8988T (cell line): ENCODE measurements at regions not wholly inside any gene's neighbourhood (a gene's known extent, or its start where the extent isn't known, plus 50 kb on each side); places are given as distances from the start of the nearest gene placed in this dataset.
"Not testable (repeated sequence)": the region's sequence is repeated elsewhere in the genome, so short reads cannot be mapped to it uniquely, and the experiment has no call there.

Experiments
- DNase-seq: peaks from one replicate; pipeline ENCODE4 v3.0.0; 2011

- DNase-seq = no peak
Observed at GRCh38 chr6:12480379-12480778, 190.2 kb downstream of the EDN1 start.

- no peak for DNase-seq
Observed at GRCh38 chr6:12481292-12481691, 191.1 kb downstream of the EDN1 start.

DNA sequence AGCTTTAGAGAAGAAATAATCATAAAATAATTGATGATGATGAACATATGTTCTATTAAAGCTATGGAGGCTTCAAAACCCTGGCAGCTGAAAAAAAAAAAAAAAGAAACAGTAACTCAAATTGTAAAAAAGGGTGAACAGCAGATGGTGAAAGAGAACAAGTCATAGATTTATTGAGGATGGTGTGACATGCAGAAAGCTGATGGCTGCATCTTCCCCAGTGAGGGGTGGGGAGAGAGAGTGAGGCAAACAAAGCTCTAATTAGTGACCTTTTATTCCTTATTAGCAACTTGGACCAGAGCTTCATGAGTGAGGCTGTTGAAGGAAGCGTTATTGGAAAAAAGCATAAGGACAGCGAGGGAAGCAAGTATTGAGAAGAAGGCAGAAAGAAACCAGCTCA lies 191.7 kb downstream of the EDN1 start:
- DNase-seq = no peak

DNA sequence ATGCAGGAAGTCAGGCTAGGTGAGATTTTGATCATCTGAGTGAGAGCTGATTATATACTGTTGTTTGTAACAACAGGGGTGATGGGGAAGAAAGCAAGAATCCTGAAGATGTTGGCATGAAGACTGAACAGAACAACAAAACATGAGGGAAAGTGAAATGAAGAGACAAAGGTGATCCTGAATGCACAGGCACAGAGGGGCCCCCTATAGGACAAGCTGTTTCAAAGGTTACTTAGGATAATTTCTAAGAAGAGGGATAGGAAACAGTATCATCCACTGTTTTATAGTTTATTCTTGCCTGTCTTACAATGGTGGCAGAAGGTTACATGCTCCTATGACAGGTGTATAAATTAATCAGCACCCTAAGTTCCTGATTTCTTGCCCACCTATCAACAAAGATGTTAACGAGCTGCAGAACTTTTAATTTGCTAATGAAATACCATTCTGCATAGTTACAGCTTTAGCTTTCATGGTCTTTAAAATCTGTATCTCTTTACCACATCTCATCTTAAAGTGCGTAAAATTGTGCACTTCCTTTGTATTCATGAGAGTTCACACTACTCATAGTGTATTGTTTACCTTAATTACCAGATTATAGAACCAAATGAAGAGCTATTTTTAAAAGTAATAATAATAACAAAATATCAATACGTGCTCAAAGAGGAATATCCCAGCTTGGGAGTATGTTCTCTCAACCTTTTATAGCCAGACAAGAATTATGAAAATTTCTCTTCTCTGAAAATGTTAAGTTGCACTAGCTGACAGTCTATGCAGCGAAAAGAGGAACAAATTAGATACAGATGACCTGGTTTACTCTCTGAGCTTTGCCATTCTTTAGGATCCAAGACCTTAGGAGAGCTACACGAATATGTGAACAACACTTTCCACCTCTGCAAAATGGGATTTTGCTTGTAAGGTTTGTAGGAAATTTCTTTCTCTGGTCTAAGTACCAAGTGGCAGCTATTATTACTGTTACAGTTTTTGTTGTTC lies 192.5 kb downstream of the EDN1 start:
- no peak for DNase-seq

DNA sequence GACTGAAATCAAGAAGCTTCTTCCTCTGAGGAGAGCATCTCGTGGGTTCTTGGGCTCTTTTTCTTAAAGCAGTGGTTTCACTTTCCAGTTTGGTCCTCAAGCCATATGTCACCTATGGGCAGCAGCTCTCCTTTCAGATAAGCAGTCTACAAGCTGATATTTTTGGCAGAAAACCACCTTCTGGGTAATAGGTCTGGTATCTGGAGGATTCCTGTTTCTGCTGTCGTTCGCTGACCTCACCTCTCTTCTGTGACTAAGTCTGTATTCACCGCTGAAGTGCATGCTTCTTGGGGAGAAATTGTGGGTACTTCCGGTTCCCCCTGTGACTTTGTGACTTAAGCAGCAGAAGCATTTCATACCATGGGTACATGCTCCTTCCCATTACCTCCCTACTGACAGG lies 193.6 kb downstream of the EDN1 start:
- no peak for DNase-seq

DNA sequence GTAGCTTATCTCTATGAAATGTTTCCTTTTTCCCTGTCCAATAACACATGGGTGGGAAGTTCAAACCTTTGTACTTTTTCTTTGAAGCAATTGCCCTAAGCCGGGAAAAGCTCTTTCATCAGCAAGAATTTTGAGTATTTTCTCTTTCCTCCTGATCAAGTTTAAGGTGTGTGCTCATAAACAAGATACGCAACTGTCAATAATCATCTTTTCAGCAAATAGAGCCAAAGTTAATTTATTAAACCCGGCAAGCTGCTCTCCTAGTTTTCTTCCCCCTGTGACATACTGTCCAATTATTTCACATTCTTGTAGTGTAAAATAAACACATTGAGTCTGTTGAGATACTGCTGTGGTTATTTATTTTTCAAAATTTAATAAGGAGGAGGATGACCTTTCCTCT lies 194.4 kb downstream of the EDN1 start:
- DNase-seq = no peak

DNA sequence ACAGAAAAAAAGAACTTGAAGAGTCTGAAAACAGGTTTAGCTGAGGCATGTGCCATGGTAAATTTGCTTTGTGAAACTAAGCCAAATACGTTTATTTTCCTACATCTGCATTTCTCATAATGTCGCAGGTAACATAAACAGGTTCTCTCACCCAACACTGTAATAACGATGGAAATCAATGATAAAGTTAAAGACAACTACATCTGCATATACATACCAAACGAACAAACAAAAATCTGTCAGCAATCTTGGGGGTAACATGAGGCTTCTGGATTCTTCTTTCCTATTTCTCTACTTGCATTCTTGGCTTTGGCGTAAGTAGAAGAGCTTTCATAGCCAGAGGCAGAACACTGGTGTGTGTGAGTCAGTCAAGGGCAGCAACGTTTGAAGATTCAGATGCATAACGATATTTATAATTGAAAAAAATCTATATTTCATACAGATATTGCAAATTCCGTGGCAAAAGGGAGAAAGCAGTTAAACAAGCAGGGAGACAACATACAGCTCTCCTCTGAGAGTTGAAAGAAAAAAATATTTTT lies 195.1 kb downstream of the EDN1 start:
- DNase-seq = no peak

DNA sequence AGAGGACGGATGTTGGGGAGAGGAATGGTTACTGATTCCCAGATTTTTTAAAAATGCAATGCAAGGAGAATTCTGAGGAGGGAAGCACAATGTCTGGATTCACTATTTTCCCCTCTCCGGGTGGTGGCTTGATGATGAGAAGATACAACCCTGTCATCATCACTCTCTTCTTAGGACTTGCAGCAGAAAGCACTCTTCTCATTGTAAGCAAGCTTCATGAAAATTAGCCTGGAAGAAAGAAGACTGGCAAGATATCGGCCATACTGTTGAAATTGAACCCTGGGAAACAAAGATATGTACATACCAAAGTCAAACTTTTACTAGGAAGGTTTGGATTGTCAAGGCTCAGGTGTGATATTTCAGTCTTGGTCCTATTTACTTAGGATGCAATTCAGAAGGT lies 195.7 kb downstream of the EDN1 start:
- no peak for DNase-seq

DNA sequence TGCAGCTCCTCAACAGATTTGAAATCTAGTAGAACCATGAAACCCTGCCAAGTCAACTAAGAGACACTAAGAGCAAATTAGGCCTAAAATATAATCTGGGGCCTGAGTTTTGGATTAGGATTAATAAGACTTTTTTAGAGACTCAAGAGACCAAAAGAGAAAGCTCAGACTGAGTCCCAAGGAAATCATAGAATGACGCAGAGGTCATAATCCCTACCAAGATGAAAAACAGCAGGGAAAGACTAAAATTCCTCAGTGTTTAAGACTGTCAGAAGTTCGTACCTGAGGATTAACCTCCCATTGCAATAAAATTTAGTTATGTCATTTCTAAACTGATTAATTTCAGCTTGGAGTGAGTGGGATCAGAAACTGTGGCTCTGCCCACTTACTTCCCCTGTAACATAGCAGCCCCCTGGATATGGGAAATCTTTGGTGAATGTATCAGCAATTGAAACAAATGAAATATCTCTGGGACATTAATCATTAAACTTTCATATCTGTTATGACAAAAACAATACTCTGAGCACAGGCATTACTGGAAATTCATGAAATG lies 200.3 kb downstream of the EDN1 start:
- no peak for DNase-seq

DNA sequence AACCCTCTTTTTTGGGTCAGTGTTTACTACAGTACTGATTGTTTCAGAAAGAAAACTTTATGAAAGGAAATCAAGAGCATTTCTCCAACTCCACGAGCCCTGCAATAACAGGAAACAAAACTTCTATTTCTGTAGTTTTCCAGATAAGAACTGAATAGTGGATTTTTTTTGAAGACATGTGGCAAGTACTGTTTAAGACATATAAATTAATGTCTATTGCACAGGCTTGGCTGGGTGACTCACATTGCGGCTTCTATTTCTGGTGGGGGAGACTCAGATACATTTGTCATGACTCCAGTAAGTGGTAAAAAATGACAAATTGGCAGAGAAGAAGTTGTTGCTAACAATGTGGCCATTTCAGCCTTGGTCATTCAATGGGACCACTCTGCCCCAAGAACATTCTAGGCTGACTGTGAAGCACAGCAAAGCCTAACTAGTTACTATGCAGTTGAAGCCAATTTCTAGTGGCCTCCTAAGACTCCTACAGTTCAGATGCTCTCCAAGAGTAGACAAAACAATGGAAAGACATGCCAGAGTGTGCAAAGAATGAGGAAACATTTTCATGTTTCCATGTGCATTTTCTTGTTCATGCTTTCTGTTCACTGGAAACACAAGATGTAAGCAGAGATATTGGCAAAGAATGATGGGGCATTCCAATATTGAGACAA lies 200.9 kb downstream of the EDN1 start:
- no peak for DNase-seq

GRCh38 chr6:12492929-12493328 lies 202.8 kb downstream of the EDN1 start:
- not testable (repeated sequence) for DNase-seq

GRCh38 chr6:12493446-12493845 lies 203.3 kb downstream of the EDN1 start:
- no peak for DNase-seq

DNA sequence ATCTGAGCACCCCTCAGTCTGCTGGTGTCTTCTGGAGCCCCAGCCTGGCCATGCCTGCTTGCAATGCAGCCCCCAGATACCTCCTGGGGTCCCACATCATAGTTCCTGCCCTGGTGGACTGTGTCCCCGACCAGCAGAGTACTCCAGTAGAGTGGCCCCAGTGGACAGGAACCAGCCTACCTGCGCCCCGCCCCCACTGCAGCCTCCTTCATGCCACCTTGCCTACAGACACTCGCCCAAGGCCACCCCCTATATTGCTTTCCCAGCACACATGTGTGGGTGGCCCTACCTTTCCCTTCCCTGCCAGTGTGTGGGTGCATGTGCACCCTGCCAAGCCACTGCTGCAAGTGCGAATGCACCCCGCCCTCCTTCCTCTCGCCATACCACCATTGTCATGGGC lies 204.0 kb downstream of the EDN1 start:
- DNase-seq = no peak

- no peak for DNase-seq
Observed at GRCh38 chr6:12501990-12502389, 211.8 kb downstream of the EDN1 start.

- DNase-seq = no peak
Observed at GRCh38 chr6:12504325-12504966, 212.1 kb upstream of the PHACTR1 start.

GRCh38 chr6:12505486-12505885 lies 211.1 kb upstream of the PHACTR1 start:
- DNase-seq = no peak

DNA sequence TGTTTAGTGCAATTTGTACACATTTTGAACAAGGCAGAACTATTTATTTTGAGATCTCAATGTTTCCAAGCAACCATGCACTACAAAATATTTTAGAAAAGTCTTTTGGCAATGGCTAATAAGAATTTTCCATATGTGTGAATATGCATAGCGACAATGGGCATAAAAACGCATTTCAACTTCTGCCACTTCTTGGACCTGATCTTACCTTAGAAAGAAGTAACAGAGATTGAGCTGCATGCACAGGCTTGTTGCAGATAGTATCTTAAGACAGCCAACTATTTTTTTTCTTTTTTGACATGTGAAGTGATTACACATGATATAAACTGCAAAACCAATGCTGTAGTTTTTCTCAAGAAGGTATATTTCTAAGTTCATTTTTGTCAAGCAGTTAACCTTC lies 210.4 kb upstream of the PHACTR1 start:
- no peak for DNase-seq

DNA sequence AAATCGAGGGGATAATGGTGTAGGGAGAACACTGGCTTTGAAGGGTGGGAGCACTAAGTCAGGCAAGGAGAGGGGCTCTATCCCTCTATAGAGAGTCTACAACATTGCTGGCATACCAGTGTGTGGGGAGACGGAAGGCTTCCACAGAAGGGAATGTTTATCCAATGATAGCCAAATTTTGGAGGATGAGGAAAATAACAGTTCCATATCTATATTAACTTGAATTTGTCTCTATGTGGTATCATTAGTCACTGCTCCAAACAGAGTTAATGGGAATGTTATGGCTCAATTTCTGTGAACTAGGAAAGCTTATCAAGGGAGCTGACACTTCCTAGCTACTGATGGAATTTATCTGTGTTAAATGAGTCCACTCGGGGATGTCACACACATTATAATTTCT lies 208.9 kb upstream of the PHACTR1 start:
- no peak for DNase-seq

DNA sequence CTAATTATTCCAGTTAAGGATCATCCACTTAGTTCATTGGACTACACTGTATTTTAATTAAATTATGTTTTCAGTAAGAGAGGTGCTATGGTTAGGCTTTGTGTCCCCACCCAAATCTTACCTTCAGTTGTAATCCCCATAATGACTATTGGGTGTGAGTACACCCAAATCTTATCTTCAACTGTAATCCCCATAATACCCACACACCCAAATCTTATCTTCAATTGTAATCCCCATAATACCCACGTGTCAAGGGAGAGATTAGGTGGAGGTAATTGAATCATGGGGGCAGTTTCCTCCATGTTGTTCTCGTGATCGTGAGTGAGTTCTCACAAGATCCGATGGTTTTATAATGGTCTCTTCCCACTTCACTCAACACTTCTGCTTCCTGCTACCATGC lies 208.0 kb upstream of the PHACTR1 start:
- DNase-seq = no peak

- DNase-seq = no peak
Observed at GRCh38 chr6:12509060-12509459, 207.5 kb upstream of the PHACTR1 start.

DNA sequence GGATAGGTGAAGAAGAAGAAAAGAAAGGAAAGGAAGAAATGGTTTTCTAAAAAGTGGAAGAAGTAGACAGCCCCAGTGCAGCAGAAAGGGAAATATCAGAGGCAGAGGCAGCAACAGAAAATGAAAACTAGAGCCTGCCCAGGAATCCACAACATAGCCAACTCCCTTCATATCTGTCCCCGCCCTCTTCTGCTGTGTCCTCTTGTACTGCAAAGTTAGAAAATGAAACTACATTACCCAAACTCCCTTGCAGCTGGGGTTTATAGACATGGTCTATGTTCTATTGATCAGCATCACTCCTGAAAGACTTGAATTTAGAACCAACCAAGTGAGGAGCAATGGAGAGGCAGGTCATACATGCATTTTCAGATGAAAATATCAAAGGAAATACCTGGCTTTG lies 200.5 kb upstream of the PHACTR1 start:
- no peak for DNase-seq

DNA sequence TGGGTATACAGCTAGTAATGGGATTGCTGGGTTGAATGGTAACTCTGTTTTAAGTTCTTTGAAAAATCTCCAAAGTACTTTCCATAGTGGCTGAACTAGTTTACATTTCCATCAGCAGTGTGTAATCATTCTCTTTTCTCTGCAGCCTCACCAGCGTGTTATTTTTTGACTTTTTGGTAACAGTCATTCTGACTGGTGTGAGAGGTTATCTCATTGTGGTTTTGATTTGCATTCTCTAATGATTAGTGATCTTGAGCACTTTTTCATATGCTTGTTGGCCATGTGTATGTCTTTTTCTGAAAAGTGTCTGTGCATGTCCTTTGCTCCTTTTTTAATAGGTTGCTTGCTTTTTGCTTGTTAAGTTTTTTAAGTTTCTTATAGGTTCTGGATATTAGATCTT lies 194.2 kb upstream of the PHACTR1 start:
- no peak for DNase-seq

DNA sequence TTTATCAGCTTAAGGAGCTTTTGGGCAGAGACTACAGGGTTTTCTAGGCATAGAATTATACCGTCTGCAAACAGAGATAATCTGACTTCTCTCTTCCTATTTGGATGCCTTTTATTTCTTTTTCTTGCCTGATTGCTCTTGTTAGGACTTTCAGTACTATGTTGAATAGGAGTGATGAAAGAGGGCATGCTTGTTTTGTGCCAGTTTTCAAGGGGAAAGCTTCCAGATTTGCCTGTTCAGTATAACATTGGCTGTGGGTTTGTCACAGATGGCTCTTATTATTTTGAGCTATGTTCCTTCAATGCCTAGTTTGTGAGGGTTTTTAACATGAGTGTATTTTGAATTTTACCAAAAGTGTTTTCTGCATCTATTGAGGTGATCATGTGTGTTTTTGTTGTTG lies 192.8 kb upstream of the PHACTR1 start:
- no peak for DNase-seq
